Gastrocnemius medialis (tissue), 4 donors: ENCODE measurements at regions not wholly inside any gene's neighbourhood (a gene's known extent, or its start where the extent isn't known, plus 50 kb on each side); places are given as distances from the start of the nearest gene placed in this dataset.

ENCODE experiments used
- ATAC-seq, 2 donors: fragments of 150-250 bp; one replicate each; pipeline ENCODE4 v1.9.1; 2016
- DNase-seq, 2 donors: peaks; one replicate each; pipeline ENCODE4 v3.0.0-alpha.2; 2019
- H3K27ac ChIP-seq, 4 donors: fragments of 200-600 bp; sonication (generic); 1 replicate in 1 of 4; 2 replicates in 3 of 4; pipeline ENCODE4 v1.5.1; 2016 to 2018; ENCODE audit warnings: mild to moderate bottlenecking in 2 of 4, moderate library complexity in 1 of 4
- H3K27me3 ChIP-seq, 3 donors: fragments of 200-600 bp; sonication (generic) in 2 of 3; 1 replicate in 1 of 3; 2 replicates in 2 of 3; pipeline versions ENCODE4 v1.5.1 to v1.6.0; 2016 to 2019; ENCODE audit warnings: mild to moderate bottlenecking in 1 of 3, moderate library complexity in 1 of 3
- H3K36me3 ChIP-seq, 2 donors: fragments of 200-600 bp; sonication (generic) in 1 of 2; one replicate each; pipeline ENCODE4 v1.5.1; 2017 to 2018
- H3K4me1 ChIP-seq, 2 donors: fragments of 200-600 bp; sonication (generic) in 1 of 2; one replicate each; pipeline ENCODE4 v1.5.1; 2016 to 2017; ENCODE audit warnings: mild to moderate bottlenecking in 2 of 2
- H3K4me3 ChIP-seq, 4 donors: fragments of 200-600 bp; sonication (generic) in 3 of 4; 1 replicate in 1 of 4; 2 replicates in 3 of 4; pipeline ENCODE4 v1.5.1; 2016 to 2019; ENCODE audit warnings: mild to moderate bottlenecking in 2 of 4
- H3K9me3 ChIP-seq, 3 donors: fragments of 200-600 bp; sonication (generic) in 2 of 3; 1 replicate in 1 of 3; 2 replicates in 2 of 3; pipeline ENCODE4 v1.5.1; 2016 to 2019
- POLR2A ChIP-seq, 2 donors: fragments of 450-650 bp; IDR thresholded peaks; one replicate each; pipeline ENCODE4 v1.6.1; 2017; ENCODE audit warnings: antibody characterized with exemption in 2 of 2, mild to moderate bottlenecking in 2 of 2, moderate library complexity in 2 of 2
- in situ Hi-C, 4 donors: fragments of 200-750 bp; cut with MboI; loops; one replicate each; pipeline versions ENCODE4 v1.15.0 to v1.8.0; 2017; ENCODE audit warnings: low sequenced_read_pairs in 4 of 4
- intact Hi-C: fragments of 100-400 bp; cut with DNase I; formaldehyde crosslinking; loops from one replicate; pipeline ENCODE4 v1.15.1; 2023; ENCODE audit warnings: low total_unique reads
- TF ChIP-seq, protein P1 (sequence below), 5 experiments: fragments of 450-650 bp in 3 of 5; fragments of 200-600 bp in 2 of 5; sonication (generic) in 2 of 5; IDR thresholded peaks in 4 of 5; conservative IDR thresholded peaks in 1 of 5; 1 replicate in 4 of 5; 2 replicates in 1 of 5; pipeline ENCODE4 v1.5.1; 2016 to 2019; ENCODE audit warnings: antibody characterized with exemption in 5 of 5, mild to moderate bottlenecking in 3 of 5, moderate library complexity in 3 of 5

GRCh38 chr20:19121463-19121862, 91.0 kb upstream of the SLC24A3 start:
- in situ Hi-C loops = no loop called here
- H3K36me3 ChIP-seq = no peaks in the 10 kb centered on the region

DNA sequence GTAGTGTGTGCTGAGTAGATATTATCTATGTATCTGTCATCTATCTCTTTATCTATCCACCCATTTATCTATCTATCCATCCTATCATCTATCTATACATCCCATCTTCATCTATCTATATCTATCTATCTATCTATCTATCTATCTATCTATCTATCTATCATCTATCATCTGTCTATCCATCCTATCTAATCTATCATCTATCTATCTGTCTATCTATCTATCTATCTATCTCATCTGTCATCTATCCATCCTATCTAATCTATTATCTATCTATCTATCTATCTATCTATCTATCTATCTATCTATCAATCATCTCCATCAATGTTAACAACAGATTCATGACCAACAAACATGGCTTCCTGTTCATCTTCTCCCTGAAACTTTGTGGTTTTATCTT, 90.5 kb upstream of the SLC24A3 start:
- in situ Hi-C loops (no loop called here), intact Hi-C loops (no loop called here)
- H3K4me3 ChIP-seq = no peak overlapping the region
- ATAC-seq (no peak), DNase-seq (no peak)
- no peak overlapping the region for H3K27ac ChIP-seq
- H3K4me1 ChIP-seq = no peaks in the 10 kb centered on the region
- no peaks in the 10 kb centered on the region for H3K36me3 ChIP-seq
- no peaks in the 10 kb centered on the region for H3K27me3 ChIP-seq
- no peaks in the 10 kb centered on the region for H3K9me3 ChIP-seq
- TF ChIP-seq, protein P1, sequence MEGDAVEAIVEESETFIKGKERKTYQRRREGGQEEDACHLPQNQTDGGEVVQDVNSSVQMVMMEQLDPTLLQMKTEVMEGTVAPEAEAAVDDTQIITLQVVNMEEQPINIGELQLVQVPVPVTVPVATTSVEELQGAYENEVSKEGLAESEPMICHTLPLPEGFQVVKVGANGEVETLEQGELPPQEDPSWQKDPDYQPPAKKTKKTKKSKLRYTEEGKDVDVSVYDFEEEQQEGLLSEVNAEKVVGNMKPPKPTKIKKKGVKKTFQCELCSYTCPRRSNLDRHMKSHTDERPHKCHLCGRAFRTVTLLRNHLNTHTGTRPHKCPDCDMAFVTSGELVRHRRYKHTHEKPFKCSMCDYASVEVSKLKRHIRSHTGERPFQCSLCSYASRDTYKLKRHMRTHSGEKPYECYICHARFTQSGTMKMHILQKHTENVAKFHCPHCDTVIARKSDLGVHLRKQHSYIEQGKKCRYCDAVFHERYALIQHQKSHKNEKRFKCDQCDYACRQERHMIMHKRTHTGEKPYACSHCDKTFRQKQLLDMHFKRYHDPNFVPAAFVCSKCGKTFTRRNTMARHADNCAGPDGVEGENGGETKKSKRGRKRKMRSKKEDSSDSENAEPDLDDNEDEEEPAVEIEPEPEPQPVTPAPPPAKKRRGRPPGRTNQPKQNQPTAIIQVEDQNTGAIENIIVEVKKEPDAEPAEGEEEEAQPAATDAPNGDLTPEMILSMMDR (IDR thresholded peaks at IDR 0.05 in 4 of 5, conservative IDR thresholded peaks at IDR 0.05 in 1 of 5) = no peak
- TF ChIP-seq POLR2A (IDR thresholded peaks at IDR 0.05) = no peak

More at GRCh38 chr20:19121463-19121862, 91.0 kb upstream of the SLC24A3 start:
- Histone ChIP-seq H3K9me3 (no peaks in the 10 kb centered on the region), H3K4me3 (no peak overlapping the region), H3K27ac (no peak overlapping the region), H3K4me1 (no peaks in the 10 kb centered on the region), H3K27me3 (no peaks in the 10 kb centered on the region)
- TF ChIP-seq, protein P1 (IDR thresholded peaks at IDR 0.05 in 4 of 5, conservative IDR thresholded peaks at IDR 0.05 in 1 of 5) = no peak
- no peak for TF ChIP-seq POLR2A (IDR thresholded peaks at IDR 0.05)
- DNase-seq (no peak), ATAC-seq (no peak)
- intact Hi-C loops = no loop called here

GRCh38 chr20:19122395-19122794, 90.0 kb upstream of the SLC24A3 start:
- Histone ChIP-seq H3K9me3 (no peaks in the 10 kb centered on the region), H3K4me3 (no peak overlapping the region), H3K27ac (no peak overlapping the region), H3K27me3 (no peaks in the 10 kb centered on the region), H3K36me3 (no peaks in the 10 kb centered on the region), H3K4me1 (no peaks in the 10 kb centered on the region)
- TF ChIP-seq, protein P1 (IDR thresholded peaks at IDR 0.05 in 4 of 5, conservative IDR thresholded peaks at IDR 0.05 in 1 of 5) = no peak
- TF ChIP-seq POLR2A (IDR thresholded peaks at IDR 0.05) = no peak
- ATAC-seq (no peak), DNase-seq (no peak)
- intact Hi-C loops = no loop called here
- in situ Hi-C loops = no loop called here

DNA sequence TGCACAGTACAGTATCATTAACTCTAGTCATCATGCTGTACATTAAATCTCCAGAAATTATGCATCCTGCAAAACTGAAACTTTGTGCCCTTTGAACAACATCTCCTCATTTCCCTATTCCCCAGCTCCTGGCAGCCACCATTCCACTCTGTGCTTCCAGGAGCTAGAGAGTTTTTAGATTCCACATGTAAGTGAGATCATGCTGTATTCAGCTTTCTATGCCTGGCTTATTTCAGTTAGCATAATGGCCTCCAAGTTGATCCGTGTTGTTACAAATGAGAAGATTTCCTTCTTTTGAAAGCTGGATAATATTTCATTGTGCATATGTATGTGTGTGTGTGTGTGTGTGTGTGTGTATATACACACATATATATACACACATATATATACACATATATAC, 86.9 kb upstream of the SLC24A3 start:
- no peak for ATAC-seq
- in situ Hi-C loops = loop anchor here in 1 of 4 donors (25.0 kb wide), 1 partner anchor 88 kb away; no protein-coding TSS in a partner anchor

More for the DNA sequence above, 86.9 kb upstream of the SLC24A3 start:
- intact Hi-C loops = no loop called here
- H3K9me3 ChIP-seq = no peaks in the 10 kb centered on the region
- no peaks in the 10 kb centered on the region for H3K27me3 ChIP-seq
- TF ChIP-seq, protein P1 (IDR thresholded peaks at IDR 0.05 in 4 of 5, conservative IDR thresholded peaks at IDR 0.05 in 1 of 5) = no peak
- TF ChIP-seq POLR2A (IDR thresholded peaks at IDR 0.05) = no peak
- no peak overlapping the region for H3K27ac ChIP-seq
- DNase-seq = no peak
- H3K36me3 ChIP-seq = no peaks in the 10 kb centered on the region
- no peak overlapping the region for H3K4me3 ChIP-seq
- no peaks in the 10 kb centered on the region for H3K4me1 ChIP-seq
